Posterior vena cava (tissue), 2 donors: ENCODE measurements at regions not wholly inside any gene's neighbourhood (a gene's known extent, or its start where the extent isn't known, plus 50 kb on each side); places are given as distances from the start of the nearest gene placed in this dataset.
A peak's percentile ranks its signal among the peaks of the same experiment; 100 is the strongest.

Experiments used
- DNase-seq: peaks from one replicate; pipeline ENCODE4 v3.0.0-alpha.2; 2020; ENCODE audit warnings: low spot score
- intact Hi-C, 2 donors: fragments of 100-400 bp; cut with DNase I; formaldehyde crosslinking; loops; one replicate each; pipeline versions ENCODE4 v1.14.1 to v1.14.2; 2022 to 2023
- donor health status: DM: yes; HTN: yes; CAD: no.
- donor health status: DM: yes; HTN: yes; CAD: no.

- no peak for DNase-seq
- intact Hi-C loops = no loop called here
Observed at GRCh38 chr13:53901593-53901992, 873.0 kb downstream of the OLFM4 start.

- intact Hi-C loops = no loop called here
- DNase-seq = no peak
Observed at GRCh38 chr13:53907891-53908290, 879.3 kb downstream of the OLFM4 start.

- intact Hi-C loops = no loop called here
Observed at GRCh38 chr13:53920916-53921315, 892.3 kb downstream of the OLFM4 start.

GRCh38 chr13:53921473-53921872 is 892.9 kb downstream of the OLFM4 start:
- DNase-seq = peak; percentile 29
- intact Hi-C loops = no loop called here

More at GRCh38 chr13:53920916-53921315, 892.3 kb downstream of the OLFM4 start:
- DNase-seq = peak; percentile 36

DNA sequence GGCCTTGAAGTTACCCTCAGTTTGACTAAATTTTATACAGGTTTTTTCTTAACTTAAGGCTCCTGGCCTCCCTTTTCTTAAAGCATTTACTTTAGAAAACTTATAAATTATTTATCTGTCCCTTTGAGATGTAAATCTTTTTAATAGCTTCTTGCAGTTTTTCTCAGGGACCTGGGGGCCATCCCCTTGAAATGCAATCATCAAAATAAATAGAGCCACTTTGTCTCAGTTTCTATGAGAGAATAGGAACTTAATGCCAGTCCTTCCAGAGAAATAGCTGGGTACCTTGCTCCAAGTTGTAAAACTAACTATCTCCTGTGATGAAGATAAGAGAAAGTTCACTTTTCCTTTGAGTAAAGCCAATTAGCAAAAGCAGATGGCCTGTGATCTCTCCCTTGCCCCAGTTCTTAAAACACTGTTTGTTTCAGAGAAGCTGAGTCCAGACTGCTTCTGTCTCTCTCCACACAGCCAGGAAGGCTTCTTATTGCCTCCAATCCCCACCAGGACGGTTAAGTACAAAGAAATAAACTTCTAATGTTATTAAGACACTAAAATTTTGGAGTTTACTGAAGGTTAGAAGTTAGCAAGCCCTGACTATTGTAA is 913.1 kb downstream of the OLFM4 start:
- intact Hi-C loops = no loop called here
- no peak for DNase-seq

DNA sequence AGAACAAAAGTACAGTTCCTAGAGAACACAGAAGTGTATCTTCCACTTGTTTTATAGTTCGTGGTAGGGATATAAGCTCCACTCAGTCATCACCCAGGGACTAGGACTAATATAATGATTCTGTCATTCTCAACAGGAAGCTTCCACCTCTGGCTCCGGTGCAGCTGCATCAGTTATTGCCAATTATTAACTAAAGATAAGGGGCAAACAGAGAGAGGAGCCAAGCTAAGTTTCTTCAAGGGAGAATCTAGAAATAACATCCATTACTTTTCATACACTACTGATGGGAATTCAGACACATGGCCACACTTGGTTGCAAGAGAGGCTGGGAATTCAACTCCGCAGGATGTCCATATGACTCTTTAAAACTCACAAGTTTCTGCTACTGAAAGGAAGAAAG is 917.9 kb downstream of the OLFM4 start:
- no peak for DNase-seq
- intact Hi-C loops = no loop called here

GRCh38 chr13:53953183-53953582 is 924.6 kb downstream of the OLFM4 start:
- intact Hi-C loops = no loop called here
- DNase-seq = no peak
